NCI-H2081 (cell line): ENCODE measurements at regions not wholly inside any gene's neighbourhood (a gene's known extent, or its start where the extent isn't known, plus 50 kb on each side); places are given as distances from the start of the nearest gene placed in this dataset.
A peak's percentile ranks its signal among the peaks of the same experiment; 100 is the strongest.
"Not testable (repeated sequence)": the region's sequence is repeated elsewhere in the genome, so short reads cannot be mapped to it uniquely, and the experiment has no call there.

ENCODE experiments used
- DNase-seq, 2 experiments: peaks; one replicate each; lab custom pipeline; 2025; lab: John Stamatoyannopoulos, UW

- no peak for DNase-seq
Measured at GRCh38 chr4:79609817-79610216, 201.8 kb upstream of the GK2 start.

- DNase-seq, result no peak
Measured at GRCh38 chr4:79607979-79608378, 200.0 kb upstream of the GK2 start.

GRCh38 chr4:79604152-79604551, 196.1 kb upstream of the GK2 start:
- DNase-seq, result no peak

GRCh38 chr4:79603681-79604080, 195.7 kb upstream of the GK2 start:
- DNase-seq, result no peak

GRCh38 chr4:79599691-79600090, 191.7 kb upstream of the GK2 start:
- no peak for DNase-seq

GRCh38 chr4:79598801-79599200, 190.8 kb upstream of the GK2 start:
- DNase-seq, result no peak

GRCh38 chr4:79598214-79598613, 190.2 kb upstream of the GK2 start:
- DNase-seq, result no peak

GRCh38 chr4:79597266-79597665, 189.2 kb upstream of the GK2 start:
- no peak for DNase-seq

- not testable (repeated sequence) for DNase-seq
Measured at GRCh38 chr4:79592218-79592617, 184.2 kb upstream of the GK2 start.

- no peak for DNase-seq
Measured at GRCh38 chr4:79588679-79589078, 180.7 kb upstream of the GK2 start.

GRCh38 chr4:79587207-79587606, 179.2 kb upstream of the GK2 start:
- DNase-seq, result not testable (repeated sequence)

GRCh38 chr4:79585834-79586233, 177.8 kb upstream of the GK2 start:
- DNase-seq, result no peak

GRCh38 chr4:79585330-79585729, 177.3 kb upstream of the GK2 start:
- no peak for DNase-seq

GRCh38 chr4:79584902-79585301, 176.9 kb upstream of the GK2 start:
- DNase-seq, result no peak

- DNase-seq, result no peak
Measured at GRCh38 chr4:79584352-79584751, 176.3 kb upstream of the GK2 start.

- DNase-seq, result no peak
Measured at GRCh38 chr4:79578606-79579005, 170.6 kb upstream of the GK2 start.

GRCh38 chr4:79576429-79576753, 168.4 kb upstream of the GK2 start:
- DNase-seq, result peak; percentile 11 to 52

- DNase-seq, result no peak
Measured at GRCh38 chr4:79575709-79576428, 167.8 kb upstream of the GK2 start.

- no peak for DNase-seq
Measured at GRCh38 chr4:79574741-79575451, 166.9 kb upstream of the GK2 start.

GRCh38 chr4:79563219-79563618, 155.2 kb upstream of the GK2 start:
- no peak for DNase-seq

GRCh38 chr4:79561751-79562150, 153.7 kb upstream of the GK2 start:
- DNase-seq, result no peak

GRCh38 chr4:79559398-79559797, 151.4 kb upstream of the GK2 start:
- not testable (repeated sequence) for DNase-seq

GRCh38 chr4:79552311-79552710, 144.3 kb upstream of the GK2 start:
- DNase-seq, result no peak

GRCh38 chr4:79551555-79551954, 143.5 kb upstream of the GK2 start:
- no peak for DNase-seq
